ENCODE measurements at regions not wholly inside any gene's neighbourhood (a gene's known extent, or its start where the extent isn't known, plus 50 kb on each side); places are given as distances from the start of the nearest gene placed in this dataset.
A peak's percentile ranks its signal among the peaks of the same experiment; 100 is the strongest.
"Not testable (repeated sequence)": the region's sequence is repeated elsewhere in the genome, so short reads cannot be mapped to it uniquely, and the experiment has no call there.

DNA sequence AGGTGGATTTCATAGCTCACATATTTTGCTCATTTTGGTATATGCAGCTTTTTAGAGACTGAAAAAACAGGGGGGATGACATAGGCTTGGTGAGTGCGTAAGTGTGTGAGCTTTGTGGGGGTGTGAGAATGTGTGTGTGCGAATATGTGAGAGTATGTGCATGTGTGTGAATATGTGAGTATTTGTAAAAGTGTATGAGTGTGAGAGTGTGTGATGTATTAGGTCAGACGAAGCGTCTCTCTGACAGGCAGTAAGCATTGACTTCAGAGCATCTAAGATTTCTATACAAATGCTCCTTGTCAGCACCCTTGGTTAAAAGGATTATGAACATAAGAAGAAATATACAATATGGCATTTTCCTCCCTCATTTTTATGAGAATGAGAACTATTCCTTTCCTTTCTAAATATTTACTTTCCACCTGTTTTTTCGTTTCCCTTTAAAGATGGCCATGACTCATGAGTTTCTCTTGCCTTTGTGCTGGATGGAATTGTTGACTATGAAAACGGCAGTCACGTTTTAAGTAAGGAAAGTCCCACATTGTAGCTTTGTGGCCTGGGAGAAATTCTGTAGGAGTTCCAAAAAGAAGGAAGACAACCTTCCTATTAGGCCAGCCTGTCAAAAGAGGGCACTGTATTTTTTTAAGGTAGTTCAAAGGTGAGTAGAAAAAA is 276.4 kb downstream of the FOXL1 start:
- intact Hi-C loops (cut with DNase I) = no loop called here
- Histone ChIP-seq H3K9me3 (no peaks in the 10 kb centered on the region), H3K36me3 (no peaks in the 10 kb centered on the region), H3K4me3 (no peak overlapping the region), H3K4me1 (no peaks in the 10 kb centered on the region), H3K27ac (no peak overlapping the region), H3K27me3 (ENCODE audit: low read depth) (no peaks in the 10 kb centered on the region)
- DNase-seq (no peak), ATAC-seq (no peak)
- TF ChIP-seq, protein P1, sequence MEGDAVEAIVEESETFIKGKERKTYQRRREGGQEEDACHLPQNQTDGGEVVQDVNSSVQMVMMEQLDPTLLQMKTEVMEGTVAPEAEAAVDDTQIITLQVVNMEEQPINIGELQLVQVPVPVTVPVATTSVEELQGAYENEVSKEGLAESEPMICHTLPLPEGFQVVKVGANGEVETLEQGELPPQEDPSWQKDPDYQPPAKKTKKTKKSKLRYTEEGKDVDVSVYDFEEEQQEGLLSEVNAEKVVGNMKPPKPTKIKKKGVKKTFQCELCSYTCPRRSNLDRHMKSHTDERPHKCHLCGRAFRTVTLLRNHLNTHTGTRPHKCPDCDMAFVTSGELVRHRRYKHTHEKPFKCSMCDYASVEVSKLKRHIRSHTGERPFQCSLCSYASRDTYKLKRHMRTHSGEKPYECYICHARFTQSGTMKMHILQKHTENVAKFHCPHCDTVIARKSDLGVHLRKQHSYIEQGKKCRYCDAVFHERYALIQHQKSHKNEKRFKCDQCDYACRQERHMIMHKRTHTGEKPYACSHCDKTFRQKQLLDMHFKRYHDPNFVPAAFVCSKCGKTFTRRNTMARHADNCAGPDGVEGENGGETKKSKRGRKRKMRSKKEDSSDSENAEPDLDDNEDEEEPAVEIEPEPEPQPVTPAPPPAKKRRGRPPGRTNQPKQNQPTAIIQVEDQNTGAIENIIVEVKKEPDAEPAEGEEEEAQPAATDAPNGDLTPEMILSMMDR (IDR thresholded peaks at IDR 0.05) = no peak

DNA sequence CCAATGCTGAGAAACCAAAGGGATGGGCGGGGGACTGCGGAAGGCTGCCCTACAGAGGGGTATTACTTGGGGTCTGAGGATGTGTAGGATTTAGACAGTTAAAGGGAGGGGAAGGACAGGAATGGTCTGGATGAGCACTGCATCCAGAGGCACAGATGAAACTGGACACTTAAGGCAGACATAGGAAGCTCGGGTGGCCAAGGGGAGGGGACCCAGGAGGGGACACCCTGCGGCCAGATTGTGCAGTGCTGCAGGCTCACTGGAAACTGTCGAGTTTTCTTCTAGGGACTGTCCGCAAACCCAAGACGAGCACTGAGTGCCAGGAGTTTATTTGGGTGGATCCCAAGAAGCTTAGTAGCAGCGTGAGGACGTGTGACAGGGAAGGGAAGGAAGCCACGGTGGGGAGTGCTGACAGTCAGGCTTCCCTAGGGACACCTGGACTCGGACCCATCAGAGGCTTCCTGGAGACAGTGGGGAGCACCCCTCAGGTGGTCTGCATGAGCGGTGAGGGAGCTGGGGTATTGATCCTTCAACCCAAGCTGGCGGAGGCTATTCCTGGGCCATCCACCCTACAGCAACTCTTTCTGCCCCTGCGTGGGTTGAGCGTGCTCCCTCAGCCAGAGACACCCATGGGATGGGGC is 278.7 kb downstream of the FOXL1 start:
- no peak for DNase-seq
- no peak overlapping the region for H3K4me3 ChIP-seq
- H3K9me3 ChIP-seq = no peaks in the 10 kb centered on the region
- TF ChIP-seq, protein P1 (IDR thresholded peaks at IDR 0.05) = no peak
- intact Hi-C loops (cut with DNase I) = no loop called here
- H3K36me3 ChIP-seq = no peaks in the 10 kb centered on the region
- ATAC-seq = no peak
- H3K27ac ChIP-seq = no peak overlapping the region
- H3K27me3 ChIP-seq (ENCODE audit: low read depth) = no peaks in the 10 kb centered on the region
- H3K4me1 ChIP-seq = no peaks in the 10 kb centered on the region

DNA sequence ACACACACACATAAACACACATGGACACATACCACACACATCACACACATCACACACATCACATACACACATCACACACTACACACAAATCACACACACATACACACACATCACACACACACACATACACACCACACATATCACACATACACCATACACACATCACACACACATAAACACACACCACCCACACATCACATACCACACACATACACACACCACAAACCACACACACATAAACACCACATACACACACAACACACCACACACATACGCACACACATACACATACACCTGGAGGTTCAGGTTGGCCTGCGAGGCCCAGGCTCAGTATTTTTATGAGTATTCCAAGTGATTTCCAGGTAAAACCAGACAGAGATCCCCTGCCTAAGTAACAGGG is 279.5 kb downstream of the FOXL1 start:
- ATAC-seq (peak in 1 of 2 donors; percentile 23), DNase-seq (no peak)
- TF ChIP-seq, protein P1 (IDR thresholded peaks at IDR 0.05) = no peak
- H3K4me3 ChIP-seq = no peak overlapping the region
- H3K36me3 ChIP-seq = no peaks in the 10 kb centered on the region
- H3K27me3 ChIP-seq (ENCODE audit: low read depth) = no peaks in the 10 kb centered on the region
- H3K4me1 ChIP-seq = no peaks in the 10 kb centered on the region
- H3K9me3 ChIP-seq = no peaks in the 10 kb centered on the region
- intact Hi-C loops (cut with DNase I) = no loop called here
- no peak overlapping the region for H3K27ac ChIP-seq

DNA sequence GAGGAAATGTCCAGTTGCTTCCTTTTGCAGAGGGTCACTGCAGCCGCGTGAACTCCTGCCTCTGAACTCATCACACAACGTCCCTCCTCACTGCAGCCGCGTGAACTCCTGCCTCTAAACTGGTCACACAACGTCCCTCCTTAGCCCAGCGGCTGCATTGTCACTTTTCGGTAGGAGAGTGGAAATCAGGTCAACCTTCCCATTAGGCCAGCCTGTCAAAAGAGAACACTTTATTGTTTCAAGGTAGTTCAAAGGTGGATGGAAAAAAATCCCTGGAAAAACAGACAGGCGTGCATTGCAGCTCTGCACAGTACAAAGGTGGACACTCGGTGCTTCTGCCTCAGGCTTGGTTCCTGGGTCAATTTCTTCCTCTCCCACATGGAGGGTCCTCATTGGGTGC is 280.2 kb downstream of the FOXL1 start:
- TF ChIP-seq, protein P1 (IDR thresholded peaks at IDR 0.05) = no peak
- H3K27ac ChIP-seq = no peak overlapping the region
- ATAC-seq = no peak
- no peaks in the 10 kb centered on the region for H3K4me1 ChIP-seq
- intact Hi-C loops (cut with DNase I) = no loop called here
- no peaks in the 10 kb centered on the region for H3K27me3 ChIP-seq (ENCODE audit: low read depth)
- H3K4me3 ChIP-seq = no peak overlapping the region
- no peaks in the 10 kb centered on the region for H3K36me3 ChIP-seq
- H3K9me3 ChIP-seq = no peaks in the 10 kb centered on the region
- no peak for DNase-seq

DNA sequence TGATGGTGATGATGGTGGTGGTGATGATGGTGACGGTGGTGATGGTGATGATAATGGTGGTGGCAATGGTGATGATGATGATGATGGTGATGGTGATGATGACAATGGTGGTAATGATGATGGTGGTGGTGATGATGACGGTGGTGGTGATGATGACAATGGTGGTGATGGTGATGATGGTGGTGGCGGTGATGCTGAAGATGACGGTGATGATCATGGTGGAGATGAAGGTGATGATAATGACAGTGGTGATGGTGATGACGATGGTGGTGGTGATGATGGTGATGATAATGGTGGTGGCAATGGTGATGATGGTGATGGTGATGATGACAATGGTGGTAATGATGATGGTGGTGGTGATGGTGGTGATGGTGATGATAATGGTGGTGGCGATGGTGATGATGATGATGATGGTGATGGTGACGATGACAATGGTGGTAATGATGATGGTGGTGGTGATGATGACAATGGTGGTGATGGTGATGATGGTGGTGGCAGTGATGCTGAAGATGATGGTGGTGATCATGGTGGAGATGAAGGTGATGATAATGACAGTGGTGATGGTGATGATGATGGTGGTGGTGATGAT is 283.0 kb downstream of the FOXL1 start:
- H3K36me3 ChIP-seq; intact Hi-C loops (cut with DNase I); H3K27ac ChIP-seq; ATAC-seq; H3K9me3 ChIP-seq; DNase-seq; H3K27me3 ChIP-seq (ENCODE audit: low read depth); H3K4me3 ChIP-seq; H3K4me1 ChIP-seq: not testable (repeated sequence)
